Adipocyte (in vitro differentiated cells): ENCODE measurements at regions not wholly inside any gene's neighbourhood (a gene's known extent, or its start where the extent isn't known, plus 50 kb on each side); places are given as distances from the start of the nearest gene placed in this dataset.
"Not testable (repeated sequence)": the region's sequence is repeated elsewhere in the genome, so short reads cannot be mapped to it uniquely, and the experiment has no call there.

Experiments
- DNase-seq: peaks from one replicate; pipeline ENCODE4 v3.0.0-alpha.2; 2015; ENCODE audit warnings: low read depth
- H3K27me3 ChIP-seq: replicated peaks from 2 replicates; pipeline ENCODE4 v1.7.0; 2013; ENCODE audit warnings: mild to moderate bottlenecking, low read length, moderate library complexity; ENCODE audit not compliant: control insufficient read depth, insufficient read depth
- H3K36me3 ChIP-seq: 2 replicates; pipeline ENCODE4 v1.7.0; 2013; ENCODE audit warnings: low read length, mild to moderate bottlenecking, moderate library complexity; ENCODE audit not compliant: control insufficient read depth, insufficient read depth, severe bottlenecking
- H3K4me1 ChIP-seq: 2 replicates; pipeline ENCODE4 v1.7.0; 2013; ENCODE audit warnings: mild to moderate bottlenecking, low read length, moderate library complexity; ENCODE audit not compliant: control insufficient read depth, insufficient read depth
- H3K4me3 ChIP-seq: 2 replicates; pipeline ENCODE4 v1.7.0; 2013; ENCODE audit warnings: mild to moderate bottlenecking, low read length, moderate library complexity
- H3K9ac ChIP-seq: 2 replicates; pipeline ENCODE4 v1.7.0; 2013; ENCODE audit warnings: mild to moderate bottlenecking, low read length, moderate library complexity
- H3K9me3 ChIP-seq: 2 replicates; pipeline ENCODE4 v1.7.0; 2013; ENCODE audit warnings: mild to moderate bottlenecking, low read length, moderate library complexity; ENCODE audit not compliant: control insufficient read depth

GRCh38 chr2:3899536-3900155 is 196.3 kb downstream of the DCDC2C start:
- Histone ChIP-seq H3K36me3 (no peaks in the 10 kb centered on the region), H3K9me3 (no peaks in the 10 kb centered on the region), H3K9ac (no peak overlapping the region), H3K4me3 (no peak overlapping the region), H3K4me1 (no peaks in the 10 kb centered on the region), H3K27me3 (no peaks in the 10 kb centered on the region)
- DNase-seq, result no peak

GRCh38 chr2:3902131-3902530 is 198.8 kb downstream of the DCDC2C start:
- H3K27me3 ChIP-seq, result no peaks in the 10 kb centered on the region
- H3K9ac ChIP-seq, result no peak overlapping the region
- no peak for DNase-seq
- no peaks in the 10 kb centered on the region for H3K36me3 ChIP-seq
- no peaks in the 10 kb centered on the region for H3K4me1 ChIP-seq
- no peaks in the 10 kb centered on the region for H3K9me3 ChIP-seq
- H3K4me3 ChIP-seq, result no peak overlapping the region

- H3K4me3 ChIP-seq, result no peak overlapping the region
- H3K9ac ChIP-seq, result no peak overlapping the region
- DNase-seq, result no peak
- H3K9me3 ChIP-seq, result peaks cover 3% of the 10 kb centered on the region
- H3K4me1 ChIP-seq, result no peaks in the 10 kb centered on the region
- H3K27me3 ChIP-seq, result no peaks in the 10 kb centered on the region
- H3K36me3 ChIP-seq, result no peaks in the 10 kb centered on the region
Measured at GRCh38 chr2:3904061-3904460, 200.7 kb downstream of the DCDC2C start.

- not testable (repeated sequence) for H3K4me1 ChIP-seq, H3K36me3 ChIP-seq, H3K9me3 ChIP-seq, DNase-seq, H3K27me3 ChIP-seq, H3K4me3 ChIP-seq, H3K9ac ChIP-seq
Measured at GRCh38 chr2:3908498-3908897, 205.1 kb downstream of the DCDC2C start.

- no peak overlapping the region for H3K9ac ChIP-seq
- no peaks in the 10 kb centered on the region for H3K36me3 ChIP-seq
- H3K27me3 ChIP-seq, result no peaks in the 10 kb centered on the region
- H3K9me3 ChIP-seq, result peaks cover 3% of the 10 kb centered on the region
- no peak for DNase-seq
- H3K4me1 ChIP-seq, result no peaks in the 10 kb centered on the region
- H3K4me3 ChIP-seq, result no peak overlapping the region
Measured at GRCh38 chr2:3911882-3912455, 208.6 kb downstream of the DCDC2C start.

GRCh38 chr2:3913166-3913565 is 209.8 kb downstream of the DCDC2C start:
- no peak for DNase-seq
- no peak overlapping the region for H3K4me3 ChIP-seq

GRCh38 chr2:3914241-3914640 is 210.9 kb downstream of the DCDC2C start:
- H3K9me3 ChIP-seq, result no peaks in the 10 kb centered on the region
- DNase-seq, result no peak

More at GRCh38 chr2:3913166-3913565, 209.8 kb downstream of the DCDC2C start:
- no peak overlapping the region for H3K9ac ChIP-seq
- H3K36me3 ChIP-seq, result no peaks in the 10 kb centered on the region
- peaks cover 3% of the 10 kb centered on the region for H3K9me3 ChIP-seq
- H3K4me1 ChIP-seq, result no peaks in the 10 kb centered on the region
- H3K27me3 ChIP-seq, result no peaks in the 10 kb centered on the region

GRCh38 chr2:3927031-3927430 is 223.7 kb downstream of the DCDC2C start:
- H3K36me3 ChIP-seq, result no peaks in the 10 kb centered on the region
- no peak for DNase-seq
- no peak overlapping the region for H3K9ac ChIP-seq
- no peak overlapping the region for H3K4me3 ChIP-seq
- H3K9me3 ChIP-seq, result no peaks in the 10 kb centered on the region
- H3K4me1 ChIP-seq, result no peaks in the 10 kb centered on the region
- no peaks in the 10 kb centered on the region for H3K27me3 ChIP-seq

More at GRCh38 chr2:3914241-3914640, 210.9 kb downstream of the DCDC2C start:
- Histone ChIP-seq H3K4me3 (no peak overlapping the region), H3K4me1 (no peaks in the 10 kb centered on the region), H3K27me3 (no peaks in the 10 kb centered on the region), H3K36me3 (no peaks in the 10 kb centered on the region), H3K9ac (no peak overlapping the region)

- H3K9me3 ChIP-seq, result no peaks in the 10 kb centered on the region
- H3K4me1 ChIP-seq, result no peaks in the 10 kb centered on the region
- H3K27me3 ChIP-seq, result no peaks in the 10 kb centered on the region
- H3K36me3 ChIP-seq, result no peaks in the 10 kb centered on the region
- no peak overlapping the region for H3K9ac ChIP-seq
- no peak for DNase-seq
- no peak overlapping the region for H3K4me3 ChIP-seq
Measured at GRCh38 chr2:3929374-3929773, 226.0 kb downstream of the DCDC2C start.

- Histone ChIP-seq H3K36me3 (no peaks in the 10 kb centered on the region), H3K9ac (no peak overlapping the region), H3K4me1 (no peaks in the 10 kb centered on the region), H3K27me3 (no peaks in the 10 kb centered on the region), H3K4me3 (no peak overlapping the region), H3K9me3 (no peaks in the 10 kb centered on the region)
- DNase-seq, result no peak
Measured at GRCh38 chr2:3930246-3930645, 226.9 kb downstream of the DCDC2C start.

- Histone ChIP-seq H3K9me3 (no peaks in the 10 kb centered on the region), H3K9ac (no peak overlapping the region), H3K4me1 (no peaks in the 10 kb centered on the region), H3K36me3 (no peaks in the 10 kb centered on the region), H3K4me3 (no peak overlapping the region), H3K27me3 (no peaks in the 10 kb centered on the region)
- no peak for DNase-seq
Measured at GRCh38 chr2:3940661-3941060, 237.3 kb downstream of the DCDC2C start.

GRCh38 chr2:3942841-3943240 is 239.5 kb downstream of the DCDC2C start:
- no peak overlapping the region for H3K4me3 ChIP-seq
- no peaks in the 10 kb centered on the region for H3K27me3 ChIP-seq
- no peaks in the 10 kb centered on the region for H3K4me1 ChIP-seq
- H3K9ac ChIP-seq, result no peak overlapping the region
- DNase-seq, result no peak
- H3K9me3 ChIP-seq, result no peaks in the 10 kb centered on the region
- no peaks in the 10 kb centered on the region for H3K36me3 ChIP-seq
